ENCODE measurements at regions not wholly inside any gene's neighbourhood (a gene's known extent, or its start where the extent isn't known, plus 50 kb on each side); places are given as distances from the start of the nearest gene placed in this dataset.

DNA sequence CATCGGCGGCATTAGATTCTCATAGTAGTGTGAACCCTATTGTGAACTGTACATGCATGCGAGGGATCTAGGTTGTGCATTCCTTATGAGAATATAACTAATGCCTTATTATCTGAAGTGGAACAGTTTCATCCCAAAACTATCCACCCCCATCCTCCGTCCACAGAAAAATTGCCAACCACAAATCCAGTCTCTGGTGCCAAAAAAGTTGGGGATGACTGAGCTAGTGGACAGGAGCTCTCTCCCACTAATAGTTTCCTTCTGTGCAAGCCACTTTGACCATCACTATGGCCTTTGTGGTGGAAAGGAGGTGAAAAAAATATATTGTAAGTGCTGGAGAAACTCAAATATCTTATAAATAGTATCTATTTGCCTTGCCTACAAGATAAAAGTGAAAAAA is 857.8 kb downstream of the DIAPH3 start (continued):
- TF ChIP-seq SMAD1 (IDR thresholded peaks at IDR 0.05; ENCODE audit: low read depth, partially characterized antibody) = no peak
- TF ChIP-seq CBX5 (IDR thresholded peaks at IDR 0.05; ENCODE audit: low read depth) = no peak

DNA sequence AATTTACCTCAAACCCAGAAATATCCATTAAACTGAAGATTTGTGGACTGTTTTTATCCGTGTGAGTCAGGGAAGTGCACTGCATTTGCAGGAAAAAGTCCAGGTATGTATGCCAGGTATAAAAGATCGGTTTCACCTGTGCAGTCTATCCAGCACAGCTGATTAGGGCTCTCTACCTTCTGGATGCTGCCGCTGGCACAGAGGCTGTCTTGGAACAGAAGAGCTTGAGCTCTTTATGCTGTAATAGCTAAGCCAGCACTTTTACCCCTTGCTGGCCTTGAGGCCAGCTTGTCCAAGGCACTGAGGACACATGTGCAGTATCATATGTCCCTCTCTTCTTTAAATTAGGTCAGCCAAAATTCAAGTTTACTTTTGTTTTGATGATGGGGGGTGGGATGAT is 851.0 kb downstream of the DIAPH3 start:
- no peaks in the 10 kb centered on the region for H3K36me3 ChIP-seq (ENCODE audit: control insufficient read depth in 2 of 2, insufficient read depth in 2 of 2, low read length in 1 of 2)
- no peaks in the 10 kb centered on the region for H3K4me1 ChIP-seq (ENCODE audit: control insufficient read depth, insufficient read depth, low read length)
- no peak for FAIRE-seq
- intact Hi-C loops (cut with micrococcal nuclease; ENCODE audit: unreplicated experiment) (no loop called here), in situ Hi-C loops (cut with MboI) (no loop called here)
- H3K27ac ChIP-seq (ENCODE audit: control insufficient read depth, insufficient read depth) = no peak overlapping the region
- H3K27me3 ChIP-seq (replicated peaks in 1 of 2; ENCODE audit: control insufficient read depth in 2 of 2, insufficient read depth in 2 of 2, low read length in 1 of 2) = no peaks in the 10 kb centered on the region
- ChIA-PET RAD21 (ENCODE audit: unreplicated experiment) (no interaction called here), SMC1A (ENCODE audit: uncharacterized antibody, unreplicated experiment) (interaction anchor here (0.5 kb wide), 1 partner anchor 46 kb away, joined by 3 read pairs; no protein-coding TSS in a partner anchor), POLR2A (no interaction called here), CTCF (no interaction called here)
- no peaks in the 10 kb centered on the region for H3K9me3 ChIP-seq (replicated peaks; ENCODE audit: control insufficient read depth, insufficient read depth, low read length)
- no peak overlapping the region for H3K4me2 ChIP-seq (ENCODE audit: control insufficient read depth, insufficient read depth)
- H4K20me1 ChIP-seq (ENCODE audit: control insufficient read depth, insufficient read depth) = no peaks in the 10 kb centered on the region
- no peaks in the 10 kb centered on the region for H3K79me2 ChIP-seq (ENCODE audit: control insufficient read depth, insufficient read depth, low read length)
- no peak overlapping the region for H2AFZ ChIP-seq (ENCODE audit: control insufficient read depth, low read depth, low read length)
- H3K9ac ChIP-seq (ENCODE audit: control insufficient read depth, insufficient read depth, low read length) = no peak overlapping the region
- H3K4me3 ChIP-seq = no peak overlapping the region
- WGBS (ENCODE audit: insufficient coverage, insufficient replicate concordance, low lambda C conversion rate, missing lambda C conversion rate) = 30% methylated on average over 3 of the region's 3 CpGs
- no TSS peak for BruUV-seq (replicated peaks)
- ATAC-seq = no peak
- TF ChIP-seq NRF1 (conservative IDR thresholded peaks at IDR 0.05; ENCODE audit: low read depth, low read length) (no peak), ZNF384 (IDR thresholded peaks at IDR 0.05; ENCODE audit: borderline replicate concordance, low read depth, low read length) (no peak), ASH2L (IDR thresholded peaks at IDR 0.05; ENCODE audit: borderline replicate concordance, low read depth) (no peak), CREM (IDR thresholded peaks at IDR 0.05; ENCODE audit: low read depth) (no peak), NR2C1 (IDR thresholded peaks at IDR 0.05) (no peak), MTA2 (IDR thresholded peaks at IDR 0.05; ENCODE audit: low read depth) (no peak), ZNF217 (IDR thresholded peaks at IDR 0.05) (no peak), TARDBP (IDR thresholded peaks at IDR 0.05; ENCODE audit: borderline replicate concordance) (no peak), SMARCA5 (IDR thresholded peaks at IDR 0.05) (no peak), RCOR1 (conservative IDR thresholded peaks at IDR 0.05; ENCODE audit: low read depth, low read length) (no peak), ATF7 (IDR thresholded peaks at IDR 0.05; ENCODE audit: low read depth) (no peak)
- TF ChIP-seq, protein P1, sequence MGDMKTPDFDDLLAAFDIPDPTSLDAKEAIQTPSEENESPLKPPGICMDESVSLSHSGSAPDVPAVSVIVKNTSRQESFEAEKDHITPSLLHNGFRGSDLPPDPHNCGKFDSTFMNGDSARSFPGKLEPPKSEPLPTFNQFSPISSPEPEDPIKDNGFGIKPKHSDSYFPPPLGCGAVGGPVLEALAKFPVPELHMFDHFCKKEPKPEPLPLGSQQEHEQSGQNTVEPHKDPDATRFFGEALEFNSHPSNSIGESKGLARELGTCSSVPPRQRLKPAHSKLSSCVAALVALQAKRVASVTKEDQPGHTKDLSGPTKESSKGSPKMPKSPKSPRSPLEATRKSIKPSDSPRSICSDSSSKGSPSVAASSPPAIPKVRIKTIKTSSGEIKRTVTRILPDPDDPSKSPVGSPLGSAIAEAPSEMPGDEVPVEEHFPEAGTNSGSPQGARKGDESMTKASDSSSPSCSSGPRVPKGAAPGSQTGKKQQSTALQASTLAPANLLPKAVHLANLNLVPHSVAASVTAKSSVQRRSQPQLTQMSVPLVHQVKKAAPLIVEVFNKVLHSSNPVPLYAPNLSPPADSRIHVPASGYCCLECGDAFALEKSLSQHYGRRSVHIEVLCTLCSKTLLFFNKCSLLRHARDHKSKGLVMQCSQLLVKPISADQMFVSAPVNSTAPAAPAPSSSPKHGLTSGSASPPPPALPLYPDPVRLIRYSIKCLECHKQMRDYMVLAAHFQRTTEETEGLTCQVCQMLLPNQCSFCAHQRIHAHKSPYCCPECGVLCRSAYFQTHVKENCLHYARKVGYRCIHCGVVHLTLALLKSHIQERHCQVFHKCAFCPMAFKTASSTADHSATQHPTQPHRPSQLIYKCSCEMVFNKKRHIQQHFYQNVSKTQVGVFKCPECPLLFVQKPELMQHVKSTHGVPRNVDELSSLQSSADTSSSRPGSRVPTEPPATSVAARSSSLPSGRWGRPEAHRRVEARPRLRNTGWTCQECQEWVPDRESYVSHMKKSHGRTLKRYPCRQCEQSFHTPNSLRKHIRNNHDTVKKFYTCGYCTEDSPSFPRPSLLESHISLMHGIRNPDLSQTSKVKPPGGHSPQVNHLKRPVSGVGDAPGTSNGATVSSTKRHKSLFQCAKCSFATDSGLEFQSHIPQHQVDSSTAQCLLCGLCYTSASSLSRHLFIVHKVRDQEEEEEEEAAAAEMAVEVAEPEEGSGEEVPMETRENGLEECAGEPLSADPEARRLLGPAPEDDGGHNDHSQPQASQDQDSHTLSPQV (IDR thresholded peaks at IDR 0.05) = no peak
- TF ChIP-seq, protein P2, sequence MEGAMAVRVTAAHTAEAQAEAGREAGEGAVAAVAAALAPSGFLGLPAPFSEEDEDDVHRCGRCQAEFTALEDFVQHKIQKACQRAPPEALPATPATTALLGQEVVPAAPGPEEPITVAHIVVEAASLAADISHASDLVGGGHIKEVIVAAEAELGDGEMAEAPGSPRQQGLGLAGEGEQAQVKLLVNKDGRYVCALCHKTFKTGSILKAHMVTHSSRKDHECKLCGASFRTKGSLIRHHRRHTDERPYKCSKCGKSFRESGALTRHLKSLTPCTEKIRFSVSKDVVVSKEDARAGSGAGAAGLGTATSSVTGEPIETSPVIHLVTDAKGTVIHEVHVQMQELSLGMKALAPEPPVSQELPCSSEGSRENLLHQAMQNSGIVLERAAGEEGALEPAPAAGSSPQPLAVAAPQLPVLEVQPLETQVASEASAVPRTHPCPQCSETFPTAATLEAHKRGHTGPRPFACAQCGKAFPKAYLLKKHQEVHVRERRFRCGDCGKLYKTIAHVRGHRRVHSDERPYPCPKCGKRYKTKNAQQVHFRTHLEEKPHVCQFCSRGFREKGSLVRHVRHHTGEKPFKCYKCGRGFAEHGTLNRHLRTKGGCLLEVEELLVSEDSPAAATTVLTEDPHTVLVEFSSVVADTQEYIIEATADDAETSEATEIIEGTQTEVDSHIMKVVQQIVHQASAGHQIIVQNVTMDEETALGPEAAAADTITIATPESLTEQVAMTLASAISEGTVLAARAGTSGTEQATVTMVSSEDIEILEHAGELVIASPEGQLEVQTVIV (IDR thresholded peaks at IDR 0.05; ENCODE audit: borderline replicate concordance, partially characterized antibody) = no peak
- DNase-seq (ENCODE audit: low read depth, low spot score) = no peak
